Adrenal gland (tissue), 9 donors: ENCODE measurements at regions not wholly inside any gene's neighbourhood (a gene's known extent, or its start where the extent isn't known, plus 50 kb on each side); places are given as distances from the start of the nearest gene placed in this dataset.

Experiments
- DNase-seq, 7 donors: peaks; one replicate each; pipeline ENCODE4 v3.0.0-alpha.2; 2019 to 2020
- H3K27ac ChIP-seq, 5 donors: fragments of 200-600 bp; sonication (generic) in 4 of 5; 1 replicate in 3 of 5; 2 replicates in 2 of 5; pipeline versions ENCODE4 v1.5.1 to v1.8.0; 2016 to 2020; ENCODE audit warnings: mild to moderate bottlenecking in 1 of 5
- H3K27me3 ChIP-seq: fragments of 200-600 bp; 2 replicates; pipeline ENCODE4 v1.8.0; 2021
- H3K36me3 ChIP-seq, 2 donors: fragments of 200-600 bp; replicated peaks in 1 of 2; 1 replicate in 1 of 2; 2 replicates in 1 of 2; pipeline versions ENCODE4 v1.5.1 to v1.8.0; 2018 to 2022
- H3K4me1 ChIP-seq, 2 donors: fragments of 200-600 bp; replicated peaks in 1 of 2; 1 replicate in 1 of 2; 2 replicates in 1 of 2; pipeline versions ENCODE4 v1.5.1 to v1.8.0; 2018 to 2021
- H3K4me3 ChIP-seq, 4 donors: fragments of 200-600 bp; sonication (generic) in 3 of 4; one replicate each; pipeline ENCODE4 v1.5.1; 2016 to 2018
- H3K9me3 ChIP-seq, 3 donors: fragments of 200-600 bp; sonication (generic) in 1 of 3; replicated peaks in 1 of 3; 1 replicate in 2 of 3; 2 replicates in 1 of 3; pipeline versions ENCODE4 v1.5.1 to v1.8.0; 2016 to 2021
- POLR2A ChIP-seq, 2 donors: fragments of 450-650 bp; IDR thresholded peaks; one replicate each; pipeline ENCODE4 v1.6.1; 2017; ENCODE audit warnings: antibody characterized with exemption in 2 of 2, mild to moderate bottlenecking in 2 of 2, moderate library complexity in 1 of 2
- WGBS, 4 donors: extraction: QIAGEN DNeasy Blood & Tissue Kit in 2 of 4; methylation state at CpG; one replicate each; pipeline versions ENCODE4 v1.1.5 to v1.1.7; 2013 to 2017; 5-methylcytosine and 5-hydroxymethylcytosine counted together
- intact Hi-C, 2 donors: fragments of 100-400 bp; cut with DNase I; formaldehyde crosslinking; loops; one replicate each; pipeline versions ENCODE4 v1.14.1 to v1.15.0; 2022 to 2023
- TF ChIP-seq, protein P1 (sequence below), 6 experiments: fragments of 450-650 bp in 4 of 6; fragments of 200-600 bp in 2 of 6; sonication (generic) in 1 of 6; IDR thresholded peaks; 1 replicate in 5 of 6; 2 replicates in 1 of 6; pipeline versions ENCODE4 v1.5.1 to v1.8.0; 2016 to 2021; ENCODE audit warnings: antibody characterized with exemption in 6 of 6, mild to moderate bottlenecking in 2 of 6, moderate library complexity in 1 of 6
- donor health status: healthy with polysubstance abuse.
- donor health status: Bipolar disorder and iron deficiency.
- donor health status: DM: yes; HTN: yes; CAD: no.
- donor health status: DM: no; HTN: no; CAD: no.
- donor health status: DM: no; HTN: no; CAD: no.

DNA sequence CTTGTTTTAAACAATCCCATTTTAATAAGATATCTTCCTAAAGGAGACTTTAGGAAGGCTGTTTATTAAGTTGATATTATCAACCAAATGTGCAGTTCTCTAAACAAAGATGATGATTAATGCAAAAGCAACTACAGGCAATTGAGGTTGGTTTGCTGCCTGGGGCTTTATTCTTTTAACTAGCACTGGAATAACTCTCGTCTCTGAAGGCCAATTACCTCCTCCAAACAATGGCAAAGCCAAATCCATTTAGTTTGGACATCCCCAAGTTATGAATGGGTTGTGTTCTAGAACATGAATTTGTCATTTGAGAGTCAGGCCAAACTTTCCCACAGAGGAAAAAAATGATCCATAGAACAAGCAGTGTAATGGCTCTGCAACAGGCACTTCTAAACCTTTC is 114.1 kb downstream of the SLC16A9 start:
- Histone ChIP-seq H3K4me3 (no peak overlapping the region), H3K27ac (no peak overlapping the region), H3K36me3 (no peaks in the 10 kb centered on the region), H3K9me3 (no peaks in the 10 kb centered on the region), H3K4me1 (no peaks in the 10 kb centered on the region), H3K27me3 (no peaks in the 10 kb centered on the region)
- TF ChIP-seq, protein P1, sequence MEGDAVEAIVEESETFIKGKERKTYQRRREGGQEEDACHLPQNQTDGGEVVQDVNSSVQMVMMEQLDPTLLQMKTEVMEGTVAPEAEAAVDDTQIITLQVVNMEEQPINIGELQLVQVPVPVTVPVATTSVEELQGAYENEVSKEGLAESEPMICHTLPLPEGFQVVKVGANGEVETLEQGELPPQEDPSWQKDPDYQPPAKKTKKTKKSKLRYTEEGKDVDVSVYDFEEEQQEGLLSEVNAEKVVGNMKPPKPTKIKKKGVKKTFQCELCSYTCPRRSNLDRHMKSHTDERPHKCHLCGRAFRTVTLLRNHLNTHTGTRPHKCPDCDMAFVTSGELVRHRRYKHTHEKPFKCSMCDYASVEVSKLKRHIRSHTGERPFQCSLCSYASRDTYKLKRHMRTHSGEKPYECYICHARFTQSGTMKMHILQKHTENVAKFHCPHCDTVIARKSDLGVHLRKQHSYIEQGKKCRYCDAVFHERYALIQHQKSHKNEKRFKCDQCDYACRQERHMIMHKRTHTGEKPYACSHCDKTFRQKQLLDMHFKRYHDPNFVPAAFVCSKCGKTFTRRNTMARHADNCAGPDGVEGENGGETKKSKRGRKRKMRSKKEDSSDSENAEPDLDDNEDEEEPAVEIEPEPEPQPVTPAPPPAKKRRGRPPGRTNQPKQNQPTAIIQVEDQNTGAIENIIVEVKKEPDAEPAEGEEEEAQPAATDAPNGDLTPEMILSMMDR (IDR thresholded peaks at IDR 0.05): no peak
- no peak for TF ChIP-seq POLR2A (IDR thresholded peaks at IDR 0.05)
- DNase-seq: no peak
- intact Hi-C loops: no loop called here
- WGBS, 4 donors: 29 to 57% (median 49%) methylated on average over 1 of the region's 1 CpG

DNA sequence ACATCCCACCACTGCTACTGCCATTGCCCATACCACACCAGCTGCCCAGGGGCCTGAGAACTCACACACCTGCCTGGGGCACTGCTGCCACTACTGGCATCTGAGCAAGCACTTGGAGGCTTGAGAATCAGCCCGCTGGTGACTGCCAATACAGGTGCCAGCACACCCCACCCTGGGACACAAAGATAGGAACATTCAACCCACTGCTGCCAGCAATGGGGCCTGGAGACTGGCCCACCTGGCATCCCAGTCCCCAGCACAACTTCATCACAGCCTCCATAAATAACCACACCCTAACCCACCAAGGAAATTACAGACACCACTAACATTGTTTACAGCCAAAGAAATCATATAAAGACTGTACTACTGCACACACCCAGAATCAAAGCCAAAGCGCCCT is 115.9 kb downstream of the SLC16A9 start:
- Histone ChIP-seq H3K4me3 (no peak overlapping the region), H3K27me3 (no peaks in the 10 kb centered on the region), H3K27ac (no peak overlapping the region), H3K9me3 (no peaks in the 10 kb centered on the region), H3K36me3 (no peaks in the 10 kb centered on the region), H3K4me1 (no peaks in the 10 kb centered on the region)
- 90 to 100% (median 96%) methylated on average over 1 to 2 of the region's 2 CpGs for WGBS, 4 donors
- no peak for DNase-seq
- TF ChIP-seq, protein P1 (IDR thresholded peaks at IDR 0.05): no peak
- TF ChIP-seq POLR2A (IDR thresholded peaks at IDR 0.05): no peak
- intact Hi-C loops: no loop called here

DNA sequence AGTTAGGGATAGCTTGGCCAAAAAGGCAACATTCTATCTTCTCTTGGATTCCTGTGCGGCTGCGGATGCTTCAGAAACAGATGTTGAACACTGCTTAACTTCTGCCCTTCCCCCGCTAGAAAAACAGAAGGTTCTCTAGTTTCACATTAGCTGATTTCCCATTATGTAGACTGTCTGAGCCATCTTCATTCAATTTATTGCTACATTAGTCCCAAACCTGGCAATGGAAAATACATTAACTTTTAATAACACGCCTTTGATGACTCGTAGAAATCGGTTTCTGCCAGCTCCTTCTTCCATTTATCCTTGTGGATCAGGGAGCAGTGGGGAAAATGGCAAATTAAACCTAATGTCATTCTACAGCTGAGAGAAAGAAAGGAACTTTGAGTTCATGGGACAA is 119.9 kb downstream of the SLC16A9 start:
- 70 to 81% (median 76%) methylated on average over 6 of the region's 6 CpGs for WGBS, 4 donors
- intact Hi-C loops: no loop called here
- Histone ChIP-seq H3K4me3 (no peak overlapping the region), H3K9me3 (no peaks in the 10 kb centered on the region), H3K27ac (no peak overlapping the region), H3K36me3 (no peaks in the 10 kb centered on the region), H3K27me3 (no peaks in the 10 kb centered on the region), H3K4me1 (no peaks in the 10 kb centered on the region)
- no peak for TF ChIP-seq POLR2A (IDR thresholded peaks at IDR 0.05)
- TF ChIP-seq, protein P1 (IDR thresholded peaks at IDR 0.05): no peak
- DNase-seq: no peak

DNA sequence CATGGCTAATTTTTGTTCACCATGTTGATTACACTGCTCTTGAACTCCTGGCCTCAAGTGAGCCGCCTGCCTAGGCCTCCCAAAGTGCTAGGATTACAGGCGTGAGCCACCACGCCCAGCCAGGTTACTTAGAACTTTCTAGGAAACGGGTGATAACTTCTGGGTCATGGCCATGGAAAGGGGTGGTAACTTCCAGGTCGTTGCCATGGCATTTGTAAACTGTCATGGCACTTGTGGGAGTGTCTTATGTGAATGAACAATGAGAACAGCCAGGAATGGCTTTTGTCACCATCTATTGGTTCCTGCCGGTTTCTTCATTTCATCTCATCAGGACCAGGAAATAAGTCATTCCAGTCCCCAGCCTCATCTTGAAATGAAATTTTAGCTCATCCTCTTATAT is 120.9 kb downstream of the SLC16A9 start:
- H3K27me3 ChIP-seq: no peaks in the 10 kb centered on the region
- H3K9me3 ChIP-seq: no peaks in the 10 kb centered on the region
- TF ChIP-seq, protein P1 (IDR thresholded peaks at IDR 0.05): no peak
- no peak for TF ChIP-seq POLR2A (IDR thresholded peaks at IDR 0.05)
- no peaks in the 10 kb centered on the region for H3K4me1 ChIP-seq
- no peak overlapping the region for H3K4me3 ChIP-seq
- intact Hi-C loops: no loop called here
- H3K36me3 ChIP-seq: no peaks in the 10 kb centered on the region
- DNase-seq: no peak
- WGBS, 4 donors: 68 to 80% (median 74%) methylated on average over 5 to 6 of the region's 6 CpGs
- no peak overlapping the region for H3K27ac ChIP-seq
